Thyroid gland (tissue), 4 donors: ENCODE measurements at regions not wholly inside any gene's neighbourhood (a gene's known extent, or its start where the extent isn't known, plus 50 kb on each side); places are given as distances from the start of the nearest gene placed in this dataset.

Experiments
- CTCF ChIP-seq, 6 experiments: fragments of 200-600 bp in 3 of 6; fragments of 450-650 bp in 3 of 6; sonication (generic) in 3 of 6; IDR thresholded peaks; one replicate each; pipeline ENCODE4 v1.5.1; 2016 to 2019; ENCODE audit warnings: antibody characterized with exemption in 6 of 6, mild to moderate bottlenecking in 2 of 6, inconsistent platforms in 1 of 6, moderate library complexity in 1 of 6
- POLR2A ChIP-seq, 2 donors: fragments of 450-650 bp; IDR thresholded peaks; one replicate each; pipeline ENCODE4 v1.6.1; 2017; ENCODE audit warnings: antibody characterized with exemption in 2 of 2, mild to moderate bottlenecking in 2 of 2, moderate library complexity in 1 of 2

GRCh38 chr4:123832173-123833026 is 435.8 kb downstream of the SPRY1 start:
- no peak for TF ChIP-seq CTCF (IDR thresholded peaks at IDR 0.05)
- no peak for TF ChIP-seq POLR2A (IDR thresholded peaks at IDR 0.05)
